ENCODE measurements at regions not wholly inside any gene's neighbourhood (a gene's known extent, or its start where the extent isn't known, plus 50 kb on each side); places are given as distances from the start of the nearest gene placed in this dataset.
A peak's percentile ranks its signal among the peaks of the same experiment; 100 is the strongest.

DNA sequence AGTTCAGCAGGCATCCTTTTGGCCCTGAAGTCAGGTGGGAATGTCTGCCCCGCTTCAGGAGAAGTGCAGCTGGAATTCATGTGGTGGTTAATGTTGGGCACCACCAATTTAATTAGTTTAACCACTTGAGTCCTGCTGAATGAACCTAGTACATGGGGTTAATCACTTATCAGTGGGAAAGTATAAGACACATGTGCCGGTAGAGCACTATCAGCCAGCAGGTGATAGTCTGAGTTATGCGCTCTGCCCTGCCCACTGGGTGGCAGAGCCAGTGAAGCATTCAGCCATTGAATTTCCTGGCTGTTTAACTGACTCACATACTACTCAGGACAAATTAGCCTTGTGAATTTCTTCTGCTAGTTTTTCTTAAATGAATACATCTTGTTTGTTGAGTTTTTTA is 789.7 kb upstream of the PRR20A start:
- H3K27ac ChIP-seq (ENCODE audit: low read depth, low read length): no peak overlapping the region
- DNase-seq (ENCODE audit: low read depth in 4 of 6, low spot score in 6 of 6): peak in 1 of 6 donors; percentile 38
- H3K4me1 ChIP-seq (ENCODE audit: control insufficient read depth, insufficient read depth, low read length): no peaks in the 10 kb centered on the region
- no peaks in the 10 kb centered on the region for H3K9me3 ChIP-seq (ENCODE audit: control insufficient read depth, insufficient read depth, low read length)
- no peak overlapping the region for H3K4me3 ChIP-seq (ENCODE audit: low read depth, low read length)
- no CpG with 5 or more reads among the region's 3 CpGs for WGBS (ENCODE audit: insufficient coverage)
- no peaks in the 10 kb centered on the region for H3K27me3 ChIP-seq (ENCODE audit: control insufficient read depth, insufficient read depth, low read length)
- no peaks in the 10 kb centered on the region for H3K36me3 ChIP-seq (ENCODE audit: control insufficient read depth, insufficient read depth, low read length)

DNA sequence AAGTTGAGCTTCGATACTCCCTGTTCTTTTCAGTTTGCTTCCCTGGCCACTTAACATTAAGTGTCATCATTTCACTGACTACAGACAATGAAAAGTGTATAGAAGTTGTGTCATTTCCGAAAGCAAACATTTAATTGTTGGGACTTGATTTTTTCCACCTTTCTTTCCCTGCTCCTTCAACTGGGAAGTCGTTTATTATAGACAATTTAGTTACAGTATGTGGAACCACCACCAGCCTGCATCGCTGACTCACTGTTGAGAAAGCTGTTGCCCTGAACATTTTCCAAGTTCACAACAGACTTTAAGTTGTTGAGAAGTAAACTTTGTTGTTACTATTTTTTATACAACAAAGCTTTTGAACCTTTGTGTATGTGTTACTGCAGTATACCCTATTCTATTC is 788.4 kb upstream of the PRR20A start:
- no CpG with 5 or more reads among the region's 4 CpGs for WGBS (ENCODE audit: insufficient coverage)
- no peaks in the 10 kb centered on the region for H3K27me3 ChIP-seq (ENCODE audit: control insufficient read depth, insufficient read depth, low read length)
- DNase-seq (ENCODE audit: low read depth in 4 of 6, low spot score in 6 of 6): no peak
- H3K4me1 ChIP-seq (ENCODE audit: control insufficient read depth, insufficient read depth, low read length): no peaks in the 10 kb centered on the region
- no peak overlapping the region for H3K4me3 ChIP-seq (ENCODE audit: low read depth, low read length)
- no peaks in the 10 kb centered on the region for H3K9me3 ChIP-seq (ENCODE audit: control insufficient read depth, insufficient read depth, low read length)
- H3K36me3 ChIP-seq (ENCODE audit: control insufficient read depth, insufficient read depth, low read length): no peaks in the 10 kb centered on the region
- H3K27ac ChIP-seq (ENCODE audit: low read depth, low read length): no peak overlapping the region

DNA sequence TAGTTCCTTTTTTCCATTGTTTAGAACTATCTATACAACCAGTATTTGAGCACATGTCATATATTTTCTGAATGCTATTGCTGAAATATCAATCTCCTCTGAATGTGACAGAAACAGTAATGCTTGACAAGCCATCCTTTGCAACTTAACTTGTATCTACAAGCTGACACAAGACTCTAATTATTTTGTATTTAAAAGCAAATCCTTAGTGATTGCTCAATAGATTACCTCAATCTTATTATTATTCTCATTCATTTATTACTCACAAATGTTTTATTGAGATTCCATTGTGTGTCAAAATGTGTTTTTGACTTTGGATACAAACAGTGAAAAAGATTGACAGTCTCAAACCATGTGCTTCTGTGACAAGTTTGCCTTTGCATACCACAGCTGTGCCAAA is 787.8 kb upstream of the PRR20A start:
- H3K27me3 ChIP-seq (ENCODE audit: control insufficient read depth, insufficient read depth, low read length): no peaks in the 10 kb centered on the region
- H3K4me3 ChIP-seq (ENCODE audit: low read depth, low read length): no peak overlapping the region
- no peaks in the 10 kb centered on the region for H3K4me1 ChIP-seq (ENCODE audit: control insufficient read depth, insufficient read depth, low read length)
- H3K27ac ChIP-seq (ENCODE audit: low read depth, low read length): no peak overlapping the region
- no peak for DNase-seq (ENCODE audit: low read depth in 4 of 6, low spot score in 6 of 6)
- H3K9me3 ChIP-seq (ENCODE audit: control insufficient read depth, insufficient read depth, low read length): no peaks in the 10 kb centered on the region
- H3K36me3 ChIP-seq (ENCODE audit: control insufficient read depth, insufficient read depth, low read length): no peaks in the 10 kb centered on the region

DNA sequence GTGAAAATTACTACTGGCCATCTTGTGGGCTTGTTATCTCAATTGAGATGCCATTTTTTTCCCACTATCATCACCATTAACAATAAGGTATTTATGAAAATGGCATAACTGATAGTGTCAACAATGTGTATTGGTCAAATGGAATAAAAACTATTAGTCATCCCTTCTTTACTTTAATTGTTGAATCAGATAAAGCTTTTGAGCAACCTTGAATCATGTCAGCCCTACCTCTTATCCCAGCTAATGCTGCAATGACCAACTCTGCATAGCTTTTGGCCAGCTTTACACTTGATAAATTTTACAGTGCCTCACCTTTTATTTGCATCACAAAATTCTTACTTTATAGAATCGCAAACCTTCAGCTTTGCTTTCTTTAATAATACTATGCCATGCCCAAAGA is 784.0 kb upstream of the PRR20A start:
- no peak overlapping the region for H3K27ac ChIP-seq (ENCODE audit: low read depth, low read length)
- no peaks in the 10 kb centered on the region for H3K9me3 ChIP-seq (ENCODE audit: control insufficient read depth, insufficient read depth, low read length)
- H3K27me3 ChIP-seq (ENCODE audit: control insufficient read depth, insufficient read depth, low read length): no peaks in the 10 kb centered on the region
- no peaks in the 10 kb centered on the region for H3K4me1 ChIP-seq (ENCODE audit: control insufficient read depth, insufficient read depth, low read length)
- no peak for DNase-seq (ENCODE audit: low read depth in 4 of 6, low spot score in 6 of 6)
- H3K4me3 ChIP-seq (ENCODE audit: low read depth, low read length): no peak overlapping the region
- no CpG with 5 or more reads among the region's 1 CpG for WGBS (ENCODE audit: insufficient coverage)
- no peaks in the 10 kb centered on the region for H3K36me3 ChIP-seq (ENCODE audit: control insufficient read depth, insufficient read depth, low read length)

DNA sequence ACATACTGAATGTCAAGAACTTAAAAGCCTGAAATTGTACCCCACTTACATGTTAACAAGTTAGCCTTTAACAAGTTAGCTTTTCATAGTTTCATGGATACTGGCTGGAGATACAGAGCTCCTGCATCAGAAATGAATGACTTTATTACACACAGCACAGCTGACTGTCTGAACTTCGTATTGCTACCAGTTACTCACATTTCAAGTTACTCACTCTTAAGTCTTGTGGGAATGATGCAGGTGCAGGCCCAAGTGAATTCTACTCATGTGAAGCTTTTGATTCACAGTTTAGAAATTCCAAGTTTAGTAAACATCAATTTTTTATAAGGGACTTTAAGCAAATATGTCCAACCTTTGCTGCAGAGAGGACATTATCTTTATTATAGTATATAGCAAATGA is 762.2 kb upstream of the PRR20A start:
- WGBS (ENCODE audit: insufficient coverage): no CpG with 5 or more reads among the region's 1 CpG
- H3K27ac ChIP-seq (ENCODE audit: low read depth, low read length): no peak overlapping the region
- no peaks in the 10 kb centered on the region for H3K9me3 ChIP-seq (ENCODE audit: control insufficient read depth, insufficient read depth, low read length)
- no peaks in the 10 kb centered on the region for H3K36me3 ChIP-seq (ENCODE audit: control insufficient read depth, insufficient read depth, low read length)
- DNase-seq (ENCODE audit: low read depth in 4 of 6, low spot score in 6 of 6): no peak
- no peaks in the 10 kb centered on the region for H3K27me3 ChIP-seq (ENCODE audit: control insufficient read depth, insufficient read depth, low read length)
- no peak overlapping the region for H3K4me3 ChIP-seq (ENCODE audit: low read depth, low read length)
- H3K4me1 ChIP-seq (ENCODE audit: control insufficient read depth, insufficient read depth, low read length): no peaks in the 10 kb centered on the region

DNA sequence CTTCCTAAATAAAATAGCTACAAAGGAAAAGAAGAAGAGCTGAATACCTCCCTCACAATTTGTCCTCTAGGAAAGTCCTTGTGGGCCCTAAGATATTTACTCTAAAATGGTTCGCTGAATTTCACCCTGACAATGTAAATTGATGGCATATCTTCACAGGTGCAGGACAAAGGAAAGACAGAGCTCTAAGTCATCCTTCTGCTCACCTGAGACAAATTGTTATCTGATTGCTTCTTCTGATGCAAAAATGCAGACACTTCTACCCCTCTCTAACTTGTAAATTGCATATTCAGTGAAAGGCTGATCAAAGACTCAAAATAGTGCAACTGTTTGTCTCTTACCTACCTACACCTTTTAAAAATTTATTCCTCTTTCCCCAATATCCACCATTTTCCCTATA is 747.2 kb upstream of the PRR20A start:
- H3K27ac ChIP-seq (ENCODE audit: low read depth, low read length): no peak overlapping the region
- WGBS (ENCODE audit: insufficient coverage): no CpG with 5 or more reads among the region's 1 CpG
- no peaks in the 10 kb centered on the region for H3K36me3 ChIP-seq (ENCODE audit: control insufficient read depth, insufficient read depth, low read length)

DNA sequence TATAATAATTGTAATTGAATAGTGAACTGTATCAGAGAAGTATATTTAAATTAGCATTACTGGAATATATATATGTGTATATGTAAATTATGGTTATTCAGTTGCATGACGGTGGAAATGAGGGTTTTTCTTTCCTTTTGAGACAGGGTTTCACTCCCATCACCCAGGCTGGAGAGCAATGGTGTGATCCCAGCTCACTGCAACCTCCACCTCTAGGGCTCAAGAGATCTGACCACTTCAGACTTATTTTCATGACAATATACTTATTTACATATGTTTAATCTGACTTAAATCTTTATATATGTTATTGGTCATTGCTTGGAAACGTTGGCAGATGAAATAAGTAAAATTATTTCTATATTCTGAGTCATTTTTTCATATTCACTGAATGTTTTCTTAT is 744.4 kb upstream of the PRR20A start:
- no peak overlapping the region for H3K4me3 ChIP-seq (ENCODE audit: low read depth, low read length)
- no peak for DNase-seq (ENCODE audit: low read depth in 4 of 6, low spot score in 6 of 6)
- WGBS (ENCODE audit: insufficient coverage): no CpG with 5 or more reads among the region's 2 CpGs
- no peak overlapping the region for H3K27ac ChIP-seq (ENCODE audit: low read depth, low read length)
- H3K27me3 ChIP-seq (ENCODE audit: control insufficient read depth, insufficient read depth, low read length): no peaks in the 10 kb centered on the region
- no peaks in the 10 kb centered on the region for H3K36me3 ChIP-seq (ENCODE audit: control insufficient read depth, insufficient read depth, low read length)
- H3K4me1 ChIP-seq (ENCODE audit: control insufficient read depth, insufficient read depth, low read length): no peaks in the 10 kb centered on the region
- H3K9me3 ChIP-seq (ENCODE audit: control insufficient read depth, insufficient read depth, low read length): no peaks in the 10 kb centered on the region

More for the DNA sequence above, 747.2 kb upstream of the PRR20A start:
- no peak for DNase-seq (ENCODE audit: low read depth in 4 of 6, low spot score in 6 of 6)
- no peaks in the 10 kb centered on the region for H3K27me3 ChIP-seq (ENCODE audit: control insufficient read depth, insufficient read depth, low read length)
- no peaks in the 10 kb centered on the region for H3K4me1 ChIP-seq (ENCODE audit: control insufficient read depth, insufficient read depth, low read length)
- no peak overlapping the region for H3K4me3 ChIP-seq (ENCODE audit: low read depth, low read length)
- H3K9me3 ChIP-seq (ENCODE audit: control insufficient read depth, insufficient read depth, low read length): no peaks in the 10 kb centered on the region

DNA sequence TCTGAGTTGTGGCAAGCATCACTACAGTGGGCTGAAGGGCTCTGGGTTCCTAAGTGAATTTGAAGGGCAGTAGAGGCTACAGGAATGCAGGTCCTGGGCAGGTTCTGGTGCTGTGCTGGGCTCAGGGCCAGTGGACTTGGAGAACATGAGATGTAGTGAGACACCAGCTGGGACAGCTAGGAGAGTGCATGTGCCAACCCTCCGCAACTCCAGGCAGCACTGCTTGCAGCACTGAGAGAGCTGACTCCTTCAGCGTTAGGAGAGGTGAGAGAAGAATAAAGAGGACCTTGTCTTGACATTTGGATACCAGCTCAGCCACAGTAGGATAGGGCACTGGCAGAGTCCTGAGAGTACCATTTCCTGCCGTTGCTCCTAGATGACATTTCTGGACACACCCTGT is 739.9 kb upstream of the PRR20A start:
- H3K27me3 ChIP-seq (ENCODE audit: control insufficient read depth, insufficient read depth, low read length): no peaks in the 10 kb centered on the region
- no peaks in the 10 kb centered on the region for H3K36me3 ChIP-seq (ENCODE audit: control insufficient read depth, insufficient read depth, low read length)
- WGBS (ENCODE audit: insufficient coverage): 86% methylated on average over 3 of the region's 3 CpGs
- H3K4me1 ChIP-seq (ENCODE audit: control insufficient read depth, insufficient read depth, low read length): no peaks in the 10 kb centered on the region
- H3K9me3 ChIP-seq (ENCODE audit: control insufficient read depth, insufficient read depth, low read length): no peaks in the 10 kb centered on the region
- no peak overlapping the region for H3K4me3 ChIP-seq (ENCODE audit: low read depth, low read length)
- H3K27ac ChIP-seq (ENCODE audit: low read depth, low read length): no peak overlapping the region
- no peak for DNase-seq (ENCODE audit: low read depth in 4 of 6, low spot score in 6 of 6)

DNA sequence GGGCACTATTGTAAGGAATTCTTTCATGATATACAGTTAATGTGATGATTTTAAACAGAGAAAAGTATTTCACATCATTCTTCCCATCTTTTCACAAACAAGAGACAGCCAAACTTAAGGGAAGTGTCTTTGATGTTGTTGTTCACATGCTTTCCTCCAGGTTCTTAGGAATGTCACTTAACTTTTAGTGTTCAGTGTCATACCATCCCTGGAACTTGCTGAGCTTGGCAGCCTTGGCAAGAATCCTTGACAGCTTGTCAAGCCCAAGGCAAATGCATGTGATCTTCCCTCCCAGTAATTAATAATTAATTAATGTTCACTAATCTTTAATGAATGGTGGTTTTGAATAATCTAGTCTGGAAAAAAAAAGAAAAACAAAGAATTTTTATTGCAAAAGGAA is 727.9 kb upstream of the PRR20A start:
- Histone ChIP-seq H3K4me3 (ENCODE audit: low read depth, low read length) (no peak overlapping the region), H3K36me3 (ENCODE audit: control insufficient read depth, insufficient read depth, low read length) (no peaks in the 10 kb centered on the region), H3K27me3 (ENCODE audit: control insufficient read depth, insufficient read depth, low read length) (no peaks in the 10 kb centered on the region), H3K4me1 (ENCODE audit: control insufficient read depth, insufficient read depth, low read length) (no peaks in the 10 kb centered on the region), H3K27ac (ENCODE audit: low read depth, low read length) (no peak overlapping the region), H3K9me3 (ENCODE audit: control insufficient read depth, insufficient read depth, low read length) (no peaks in the 10 kb centered on the region)
- no peak for DNase-seq (ENCODE audit: low read depth in 4 of 6, low spot score in 6 of 6)

DNA sequence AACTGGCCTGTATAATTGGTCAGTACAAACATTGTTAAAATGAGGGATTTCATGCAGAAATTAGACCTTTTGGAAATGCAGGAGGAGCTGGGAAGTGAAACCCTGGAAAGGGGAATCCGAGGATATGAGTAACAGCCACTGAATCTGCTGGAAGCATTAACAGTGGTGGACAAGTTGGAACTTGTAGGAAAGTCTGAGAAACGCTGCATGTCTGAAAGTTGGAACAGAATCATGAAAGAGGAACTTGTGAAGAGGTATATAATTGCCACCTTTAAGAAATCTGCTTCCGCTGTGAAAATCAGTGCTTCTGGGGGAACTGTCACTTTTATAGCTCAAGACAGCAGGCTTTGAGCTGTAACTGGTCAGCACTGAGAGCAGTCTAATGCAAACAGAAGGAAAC is 716.5 kb upstream of the PRR20A start:
- no peaks in the 10 kb centered on the region for H3K9me3 ChIP-seq (ENCODE audit: control insufficient read depth, insufficient read depth, low read length)
- no peak overlapping the region for H3K27ac ChIP-seq (ENCODE audit: low read depth, low read length)
- DNase-seq (ENCODE audit: low read depth in 4 of 6, low spot score in 6 of 6): no peak
- no peaks in the 10 kb centered on the region for H3K36me3 ChIP-seq (ENCODE audit: control insufficient read depth, insufficient read depth, low read length)
- H3K27me3 ChIP-seq (ENCODE audit: control insufficient read depth, insufficient read depth, low read length): no peaks in the 10 kb centered on the region
- WGBS (ENCODE audit: insufficient coverage): 98% methylated on average over 3 of the region's 3 CpGs
- H3K4me3 ChIP-seq (ENCODE audit: low read depth, low read length): no peak overlapping the region
- H3K4me1 ChIP-seq (ENCODE audit: control insufficient read depth, insufficient read depth, low read length): no peaks in the 10 kb centered on the region
